GM21723 (cell line): ENCODE measurements at regions not wholly inside any gene's neighbourhood (a gene's known extent, or its start where the extent isn't known, plus 50 kb on each side); places are given as distances from the start of the nearest gene placed in this dataset.

Experiments
- ATAC-seq: cut with Tn5 transposase; IDR thresholded peaks from one replicate; pipeline ENCODE4 v1.9.1; 2021; ENCODE audit warnings: mild to moderate bottlenecking, moderate library complexity; ENCODE audit not compliant: unreplicated experiment

DNA sequence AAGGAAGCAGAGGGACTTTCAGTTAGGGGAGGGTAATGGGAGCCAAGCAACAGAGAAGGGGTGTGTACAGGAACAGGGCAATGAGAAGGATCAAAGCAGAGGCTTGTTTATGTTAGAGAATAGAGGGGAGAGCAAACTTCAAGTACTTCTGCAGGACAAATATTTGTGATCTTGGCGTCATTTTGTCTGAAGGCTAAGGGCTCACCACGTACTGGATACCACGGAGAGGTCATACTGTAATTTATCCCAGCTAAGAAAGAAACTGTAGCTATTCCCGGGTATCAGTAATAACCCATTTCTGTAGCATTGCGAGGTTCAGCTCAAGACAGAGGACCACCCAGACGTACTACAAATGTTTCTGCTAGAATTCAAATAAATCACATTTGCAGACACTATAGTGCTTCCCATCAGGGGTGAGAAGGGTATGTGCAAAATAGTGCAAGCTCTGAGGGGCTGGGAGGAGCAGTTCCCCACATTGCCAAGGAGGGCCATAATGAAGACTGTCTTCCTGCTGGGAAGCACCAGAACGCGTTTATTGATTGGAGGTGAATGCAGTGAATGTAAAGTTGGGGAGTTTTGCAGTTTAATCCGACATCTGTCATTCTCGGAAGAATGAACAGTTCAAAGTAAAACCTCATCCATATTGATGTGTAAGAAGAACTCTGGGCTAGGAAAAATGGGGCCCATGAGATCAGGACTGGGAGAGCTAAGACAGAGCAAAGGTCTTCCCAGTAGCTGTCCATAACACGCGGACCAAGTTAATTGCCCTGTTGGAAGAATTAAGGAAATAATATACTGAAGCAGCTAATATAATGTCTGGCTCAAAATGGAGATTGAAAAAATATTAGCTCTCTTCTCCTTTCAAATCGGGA lies 136.9 kb downstream of the RWDD3 start:
- ATAC-seq: no peak

GRCh38 chr1:95371666-95372282 lies 137.8 kb downstream of the RWDD3 start:
- no peak for ATAC-seq

DNA sequence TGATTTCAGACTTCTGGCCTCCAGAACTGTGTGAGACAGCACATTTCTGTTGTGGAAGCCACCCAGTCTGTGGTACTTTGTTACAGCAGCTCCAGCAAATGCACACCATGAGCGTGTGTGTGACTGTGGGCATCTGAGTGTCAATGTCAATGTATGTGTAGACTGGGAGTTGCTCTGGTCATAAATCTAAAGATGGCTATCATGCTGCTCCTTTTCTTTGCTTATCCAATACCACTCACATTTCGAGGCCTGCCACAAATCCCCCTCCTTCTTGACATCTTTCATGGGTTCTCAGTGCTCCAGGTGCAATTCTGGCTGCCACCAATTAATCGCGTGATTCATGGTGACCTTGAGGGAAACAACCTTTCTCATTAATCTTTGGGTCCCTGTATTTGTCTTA lies 141.2 kb downstream of the RWDD3 start:
- ATAC-seq: no peak

- no peak for ATAC-seq
These were observed 146.9 kb downstream of the RWDD3 start for GRCh38 chr1:95380909-95381308.

GRCh38 chr1:95382000-95382786 lies 148.2 kb downstream of the RWDD3 start:
- no peak for ATAC-seq

DNA sequence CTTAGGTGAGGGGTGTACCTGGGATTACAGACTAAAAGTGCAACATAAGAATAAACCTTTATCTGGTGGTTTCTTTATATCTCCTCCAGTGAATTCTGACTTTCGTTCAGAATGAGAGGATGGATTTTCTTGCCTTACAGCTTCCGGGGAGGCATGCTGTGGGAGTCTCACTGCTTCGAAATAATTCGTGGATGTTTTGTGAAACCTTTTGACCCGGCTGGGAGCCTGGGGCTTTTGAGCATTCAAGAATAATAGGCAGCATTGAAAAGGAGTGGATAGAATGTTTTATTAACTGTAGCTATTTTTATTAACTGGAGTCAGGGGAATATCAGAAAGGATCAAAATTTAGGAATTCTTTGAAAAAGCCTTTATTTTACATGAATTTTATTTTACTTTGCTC lies 149.1 kb downstream of the RWDD3 start:
- ATAC-seq: no peak

- ATAC-seq: no peak
These were observed 150.6 kb downstream of the RWDD3 start for GRCh38 chr1:95384567-95384966.

DNA sequence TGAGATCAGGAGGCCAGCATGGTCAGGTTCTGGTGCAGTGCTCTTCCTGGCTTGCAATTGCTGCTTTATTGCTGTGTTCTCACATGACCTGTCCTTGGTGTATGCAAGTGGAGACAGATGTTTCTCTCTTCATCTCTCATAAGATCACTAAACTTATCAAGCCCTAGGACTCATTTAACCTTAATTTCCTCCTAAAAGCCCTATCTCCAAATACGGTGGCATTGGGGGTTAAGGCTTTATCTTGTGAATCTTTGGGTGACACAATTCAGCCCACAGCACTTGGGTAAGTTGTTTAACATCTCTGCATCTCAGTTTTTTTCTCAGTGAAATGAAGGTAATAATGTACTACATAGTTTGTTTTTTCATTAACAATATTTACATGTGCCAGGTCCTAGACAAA lies 152.4 kb downstream of the RWDD3 start:
- ATAC-seq: no peak

DNA sequence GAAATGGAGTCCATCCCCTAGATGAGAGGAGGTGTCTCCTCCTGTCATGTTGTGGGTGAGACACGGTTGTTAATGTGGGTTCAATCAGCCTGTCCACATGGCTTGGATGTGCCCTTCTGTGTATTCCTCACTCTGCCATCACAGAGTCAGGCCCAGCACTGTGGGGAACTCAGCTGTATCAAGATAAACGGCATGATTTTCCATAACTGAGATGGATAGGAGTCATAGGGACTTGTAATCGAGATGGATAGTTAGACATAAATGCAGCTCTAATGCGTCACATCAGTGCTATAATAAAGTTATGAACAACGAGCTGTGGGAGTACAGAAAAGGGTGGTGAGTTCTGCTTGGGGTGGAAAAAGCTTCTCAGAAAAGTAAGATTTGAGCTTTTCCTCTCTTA lies 152.9 kb downstream of the RWDD3 start:
- ATAC-seq: no peak

DNA sequence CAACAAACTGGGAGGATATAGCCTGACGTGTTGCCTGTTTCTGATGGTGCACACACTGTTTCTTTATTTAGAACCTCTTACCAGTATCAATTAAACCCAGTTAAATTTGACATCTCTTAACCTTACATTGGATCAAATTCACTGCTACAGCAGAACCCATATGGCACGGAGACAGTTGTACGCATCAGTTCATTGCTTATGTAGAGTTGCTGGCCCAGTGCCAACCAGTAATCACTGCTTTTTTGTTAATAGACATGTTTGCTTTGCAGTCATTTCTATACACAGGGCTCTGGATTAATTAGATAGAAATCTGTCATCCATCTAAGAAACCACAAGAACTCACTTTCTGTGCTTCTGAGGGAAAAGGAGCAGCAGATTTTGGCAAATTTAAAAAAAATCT lies 154.0 kb downstream of the RWDD3 start:
- no peak for ATAC-seq

GRCh38 chr1:95393434-95393833 lies 159.4 kb downstream of the RWDD3 start:
- no peak for ATAC-seq

DNA sequence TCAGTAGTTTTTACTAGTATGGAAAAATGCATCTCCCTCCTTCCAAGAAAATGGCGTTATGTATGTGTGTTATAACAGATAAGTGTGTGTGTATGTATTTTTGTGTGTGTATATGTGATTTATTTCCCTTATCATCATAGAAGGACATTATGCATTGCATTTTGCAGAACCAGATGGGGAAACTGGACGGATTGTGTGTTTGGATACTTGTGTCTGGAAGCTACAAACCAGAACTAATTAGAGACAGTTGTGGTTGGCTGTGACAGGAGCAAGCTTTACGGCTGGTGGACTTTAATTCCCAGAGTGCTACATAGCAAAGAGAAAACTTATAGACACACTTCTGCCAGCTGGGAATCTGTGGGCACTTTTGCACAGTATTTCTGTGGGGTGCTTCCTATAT lies 162.5 kb downstream of the RWDD3 start:
- no peak for ATAC-seq

DNA sequence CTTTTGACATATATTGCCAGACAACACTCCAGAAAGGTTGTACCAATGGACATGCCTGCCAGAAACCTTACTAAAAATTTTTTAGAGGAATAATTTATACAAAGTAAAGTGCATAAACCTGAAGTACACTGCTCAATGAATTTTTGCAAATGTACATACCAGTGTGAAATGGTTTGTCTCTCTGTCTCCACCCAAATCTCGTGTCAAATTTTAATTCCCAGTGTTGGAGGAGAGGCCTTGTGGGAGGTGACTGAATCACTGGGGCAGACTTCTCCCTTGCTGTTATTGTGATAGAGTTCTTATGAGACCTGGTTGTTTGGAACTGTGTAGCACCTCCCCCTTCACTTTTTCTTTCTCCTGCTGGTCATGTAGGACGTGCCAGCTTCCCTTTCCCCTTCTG lies 168.8 kb downstream of the RWDD3 start:
- no peak for ATAC-seq

- ATAC-seq: no peak
These were observed 172.3 kb downstream of the RWDD3 start for GRCh38 chr1:95406279-95406678.

- ATAC-seq: no peak
These were observed 173.3 kb downstream of the RWDD3 start for GRCh38 chr1:95407131-95407885.

DNA sequence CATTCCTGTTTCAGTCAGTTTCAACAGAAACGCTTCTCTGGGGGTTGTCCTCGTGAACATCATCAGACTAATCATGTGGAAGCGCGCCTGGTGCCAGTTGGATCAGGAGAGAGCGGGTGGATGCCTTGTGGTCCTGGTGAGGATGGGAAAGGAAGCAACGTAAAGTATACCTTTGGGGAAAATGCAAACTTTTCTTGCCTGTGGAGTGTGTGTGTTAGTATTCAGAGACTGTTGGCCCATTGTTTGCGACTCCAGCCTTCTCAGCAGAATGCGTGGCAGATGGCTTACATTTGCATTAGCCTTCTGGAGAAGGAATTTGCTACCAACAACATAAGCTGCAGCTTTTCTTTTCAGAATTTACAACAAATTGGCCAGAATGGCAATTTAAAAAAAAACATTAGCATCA lies 173.9 kb downstream of the RWDD3 start:
- no peak for ATAC-seq

DNA sequence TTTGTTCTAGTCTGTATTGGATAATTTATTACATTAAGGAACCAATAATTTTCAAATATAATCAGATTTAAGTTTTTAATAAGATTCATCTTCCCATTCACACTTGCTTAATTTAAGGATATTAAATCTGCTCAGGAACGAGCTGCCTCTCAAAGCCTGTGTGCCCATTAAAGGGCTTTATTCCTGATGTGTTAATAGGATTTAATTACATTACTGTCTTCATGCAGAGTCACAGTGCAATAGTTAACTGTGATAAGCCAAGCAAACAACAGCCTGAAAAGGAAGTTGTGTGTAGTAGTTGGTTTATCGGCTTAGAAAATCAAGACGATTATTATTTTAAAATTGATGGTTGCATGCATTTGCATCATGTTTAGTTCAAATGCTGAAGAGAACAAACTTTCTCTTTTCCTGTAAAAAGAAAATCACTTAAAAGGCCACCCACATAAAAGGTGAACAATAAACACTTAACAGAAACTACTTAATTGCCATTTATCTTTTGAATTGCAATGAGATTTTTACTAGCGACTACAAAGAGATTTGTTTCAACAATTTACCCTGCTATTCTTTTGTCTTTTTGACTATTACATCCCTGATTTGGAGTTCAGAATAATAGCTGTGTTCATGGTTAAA lies 174.6 kb downstream of the RWDD3 start:
- no peak for ATAC-seq

GRCh38 chr1:95409276-95409675 lies 175.3 kb downstream of the RWDD3 start:
- ATAC-seq: no peak

- ATAC-seq: no peak
These were observed 175.9 kb downstream of the RWDD3 start for GRCh38 chr1:95409901-95410300.

- no peak for ATAC-seq
These were observed 181.1 kb downstream of the RWDD3 start for GRCh38 chr1:95415146-95415545.

DNA sequence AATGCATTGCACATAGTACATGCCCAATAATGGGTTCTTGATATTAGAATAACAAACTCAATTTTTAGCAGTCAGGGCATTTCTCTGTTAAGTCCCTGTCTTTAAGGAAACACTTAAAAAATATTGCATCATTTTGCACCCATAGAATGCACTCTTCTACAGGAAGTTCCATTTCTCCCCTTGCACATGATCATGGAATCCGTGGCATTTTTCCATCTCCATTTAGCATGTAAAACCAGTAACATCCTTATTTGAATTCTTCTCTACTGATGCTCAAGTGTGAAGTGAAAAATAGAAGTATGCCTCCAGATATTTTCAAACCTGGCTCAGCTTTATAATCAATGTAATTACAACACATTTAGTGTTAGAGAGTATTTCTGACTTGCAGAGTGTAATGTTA lies 192.8 kb downstream of the RWDD3 start:
- ATAC-seq: no peak
